ENCODE measurements at regions not wholly inside any gene's neighbourhood (a gene's known extent, or its start where the extent isn't known, plus 50 kb on each side); places are given as distances from the start of the nearest gene placed in this dataset.

DNA sequence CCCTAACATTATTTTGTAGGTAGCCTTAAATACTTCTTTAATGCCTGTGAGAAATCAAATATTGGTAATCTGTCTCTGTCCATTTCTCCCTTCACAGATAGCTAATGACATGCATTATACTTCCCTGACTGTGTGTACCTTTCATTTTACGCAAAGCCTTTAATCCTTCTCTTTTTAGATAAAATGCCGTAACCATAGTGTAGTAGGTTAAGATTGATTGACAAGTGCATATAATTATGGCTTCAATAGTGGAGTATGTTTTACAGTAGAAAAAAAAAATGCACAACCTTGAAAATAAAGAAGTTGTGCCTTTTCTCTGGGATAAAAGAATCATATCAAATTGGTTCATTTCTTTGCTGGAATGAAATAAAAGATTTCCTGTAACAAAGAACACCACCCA lies 559.6 kb upstream of the GRAMD2B start:
- DNase-seq (ENCODE audit: extremely low read depth, low read depth), result no peak
- TF ChIP-seq, protein P1, sequence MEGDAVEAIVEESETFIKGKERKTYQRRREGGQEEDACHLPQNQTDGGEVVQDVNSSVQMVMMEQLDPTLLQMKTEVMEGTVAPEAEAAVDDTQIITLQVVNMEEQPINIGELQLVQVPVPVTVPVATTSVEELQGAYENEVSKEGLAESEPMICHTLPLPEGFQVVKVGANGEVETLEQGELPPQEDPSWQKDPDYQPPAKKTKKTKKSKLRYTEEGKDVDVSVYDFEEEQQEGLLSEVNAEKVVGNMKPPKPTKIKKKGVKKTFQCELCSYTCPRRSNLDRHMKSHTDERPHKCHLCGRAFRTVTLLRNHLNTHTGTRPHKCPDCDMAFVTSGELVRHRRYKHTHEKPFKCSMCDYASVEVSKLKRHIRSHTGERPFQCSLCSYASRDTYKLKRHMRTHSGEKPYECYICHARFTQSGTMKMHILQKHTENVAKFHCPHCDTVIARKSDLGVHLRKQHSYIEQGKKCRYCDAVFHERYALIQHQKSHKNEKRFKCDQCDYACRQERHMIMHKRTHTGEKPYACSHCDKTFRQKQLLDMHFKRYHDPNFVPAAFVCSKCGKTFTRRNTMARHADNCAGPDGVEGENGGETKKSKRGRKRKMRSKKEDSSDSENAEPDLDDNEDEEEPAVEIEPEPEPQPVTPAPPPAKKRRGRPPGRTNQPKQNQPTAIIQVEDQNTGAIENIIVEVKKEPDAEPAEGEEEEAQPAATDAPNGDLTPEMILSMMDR (IDR thresholded peaks at IDR 0.05; ENCODE audit: low read depth, low read length), result no peak

DNA sequence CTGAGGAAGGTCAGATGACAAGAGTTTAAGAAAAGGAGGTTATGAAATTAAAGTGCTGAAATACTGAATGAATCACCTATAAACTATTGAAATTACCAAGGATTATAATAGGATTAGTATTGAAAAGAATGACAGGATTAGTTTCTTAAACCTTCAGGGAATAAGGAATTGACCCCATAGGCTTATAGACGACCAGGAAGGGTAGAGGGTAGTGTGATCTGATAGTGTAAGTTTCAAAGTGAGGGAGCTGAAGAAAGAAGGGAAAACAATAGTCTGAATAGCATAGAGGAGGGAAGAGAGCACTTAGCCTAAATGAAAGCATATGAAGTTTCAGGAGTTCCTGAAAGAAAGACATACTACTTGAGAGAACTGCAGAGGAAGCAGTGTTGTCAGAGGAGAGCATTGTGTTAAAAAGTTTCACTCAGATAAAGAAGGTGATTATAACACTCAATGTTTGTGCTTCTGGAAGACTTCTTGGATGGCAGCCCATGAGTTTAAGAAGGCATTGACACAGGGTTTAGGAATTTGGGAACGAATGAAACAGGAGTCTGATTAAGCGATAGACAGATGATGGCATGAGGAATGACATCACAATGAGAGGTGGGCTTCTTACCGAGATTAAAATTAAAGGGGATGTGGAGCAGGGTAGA lies 557.9 kb upstream of the GRAMD2B start:
- TF ChIP-seq, protein P1 (IDR thresholded peaks at IDR 0.05; ENCODE audit: low read depth, low read length), result no peak
- DNase-seq (ENCODE audit: extremely low read depth, low read depth), result no peak

DNA sequence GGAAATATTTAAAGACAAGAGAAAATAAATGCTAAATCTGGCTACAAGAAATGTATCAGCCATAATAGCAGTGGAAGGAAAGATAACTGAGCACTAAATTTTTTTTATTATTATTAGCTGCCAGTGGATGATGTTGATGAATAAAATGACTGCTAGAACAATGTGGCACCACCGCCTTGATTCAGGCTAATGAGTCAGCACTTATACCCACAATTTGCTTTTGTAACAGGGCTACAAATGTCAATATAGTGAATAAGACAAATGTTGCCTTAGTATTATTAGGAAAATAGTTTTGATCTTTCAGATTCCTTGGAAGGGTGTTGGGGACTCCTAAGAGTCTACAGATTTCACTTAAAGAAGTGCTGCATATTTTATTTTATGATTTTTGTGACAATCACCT lies 555.2 kb upstream of the GRAMD2B start:
- TF ChIP-seq, protein P1 (IDR thresholded peaks at IDR 0.05; ENCODE audit: low read depth, low read length), result no peak

DNA sequence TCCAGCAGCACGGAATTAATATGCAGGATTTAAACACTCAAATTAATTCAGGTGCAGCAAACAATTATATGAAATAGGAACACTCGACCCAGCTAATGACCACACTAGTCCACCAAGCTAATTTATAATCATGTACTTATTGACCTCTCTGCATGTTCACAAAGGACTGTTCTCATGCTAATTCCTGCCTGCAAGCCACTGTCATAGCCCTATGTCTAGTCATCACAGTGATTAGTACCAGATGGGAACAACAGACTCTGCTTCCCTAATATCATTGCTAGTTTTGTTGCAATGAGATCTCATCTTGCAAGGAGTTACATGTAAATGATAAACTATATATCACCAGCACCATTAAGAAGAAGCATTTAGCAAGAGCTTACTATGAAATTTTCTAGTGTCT lies 553.0 kb upstream of the GRAMD2B start:
- peak; percentile 32 for DNase-seq (ENCODE audit: extremely low read depth, low read depth)
- TF ChIP-seq, protein P1 (IDR thresholded peaks at IDR 0.05; ENCODE audit: low read depth, low read length), result no peak

More for the DNA sequence above, 555.2 kb upstream of the GRAMD2B start:
- DNase-seq (ENCODE audit: extremely low read depth, low read depth), result no peak

DNA sequence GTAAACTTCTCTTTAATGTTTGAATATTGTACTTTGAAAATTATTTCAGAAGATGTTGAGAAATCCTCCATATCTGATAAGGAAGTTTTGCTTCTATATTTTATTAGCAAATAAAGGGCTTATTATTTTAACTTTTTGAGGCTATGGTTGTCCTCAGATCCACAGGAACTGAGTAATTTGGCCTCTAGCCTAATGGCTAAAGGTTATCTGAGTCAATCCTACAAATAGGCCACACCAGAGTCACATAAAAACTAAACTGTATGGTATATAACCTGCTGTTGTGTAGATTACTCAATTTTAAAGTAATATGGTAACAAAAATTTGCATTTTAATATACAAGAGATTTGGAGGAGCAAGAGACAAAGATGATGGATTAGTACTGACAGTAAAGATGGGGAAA lies 549.2 kb upstream of the GRAMD2B start:
- TF ChIP-seq, protein P1 (IDR thresholded peaks at IDR 0.05; ENCODE audit: low read depth, low read length), result no peak
- no peak for DNase-seq (ENCODE audit: extremely low read depth, low read depth)

DNA sequence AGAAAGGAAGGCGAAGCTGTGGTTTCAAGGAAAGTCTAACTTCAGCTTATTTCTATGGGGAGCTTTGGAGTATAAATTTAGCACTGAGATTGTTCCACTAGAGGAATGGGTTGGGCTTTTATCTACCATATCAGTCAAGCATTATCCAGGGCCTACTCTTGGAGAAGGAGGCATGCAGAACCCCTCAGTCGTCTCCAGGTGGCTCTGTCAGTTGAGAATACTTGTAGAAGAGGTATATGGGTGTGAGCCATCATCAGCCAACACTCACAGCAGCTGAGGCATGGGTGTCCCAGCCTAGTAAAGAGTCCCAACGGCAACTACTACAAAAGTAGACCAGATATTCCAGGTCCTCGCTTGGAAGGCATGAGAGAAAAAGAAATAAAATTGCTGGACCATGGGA lies 548.5 kb upstream of the GRAMD2B start:
- TF ChIP-seq, protein P1 (IDR thresholded peaks at IDR 0.05; ENCODE audit: low read depth, low read length), result no peak
- no peak for DNase-seq (ENCODE audit: extremely low read depth, low read depth)

DNA sequence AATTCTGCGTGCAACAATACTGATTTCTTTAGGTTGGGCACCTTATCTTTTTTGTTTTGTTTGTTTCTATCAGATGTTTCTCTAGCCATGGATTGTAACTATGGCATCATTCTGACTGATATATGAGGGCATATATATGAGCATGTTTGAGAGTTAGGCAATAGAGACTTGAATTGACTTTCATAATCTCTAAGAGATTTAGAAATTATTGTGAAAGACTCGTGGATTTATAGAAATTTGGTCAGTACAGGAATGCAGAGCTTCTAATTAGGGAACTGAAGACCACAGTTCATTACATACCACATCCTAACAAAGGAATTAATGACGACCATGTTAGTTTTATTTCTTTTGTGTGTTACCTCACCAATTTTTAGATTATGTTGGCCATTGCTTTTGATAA lies 546.0 kb upstream of the GRAMD2B start:
- no peak for DNase-seq (ENCODE audit: extremely low read depth, low read depth)
- TF ChIP-seq, protein P1 (IDR thresholded peaks at IDR 0.05; ENCODE audit: low read depth, low read length), result no peak

Data from AG09319 (cell line).